Ammon's horn (tissue), 1 donor: ENCODE measurements at regions not wholly inside any gene's neighbourhood (a gene's known extent, or its start where the extent isn't known, plus 50 kb on each side); places are given as distances from the start of the nearest gene placed in this dataset.

Experiments used
- DNase-seq: peaks from one replicate; pipeline ENCODE4 v3.0.0-alpha.2; 2016; ENCODE audit warnings: low spot score

DNA sequence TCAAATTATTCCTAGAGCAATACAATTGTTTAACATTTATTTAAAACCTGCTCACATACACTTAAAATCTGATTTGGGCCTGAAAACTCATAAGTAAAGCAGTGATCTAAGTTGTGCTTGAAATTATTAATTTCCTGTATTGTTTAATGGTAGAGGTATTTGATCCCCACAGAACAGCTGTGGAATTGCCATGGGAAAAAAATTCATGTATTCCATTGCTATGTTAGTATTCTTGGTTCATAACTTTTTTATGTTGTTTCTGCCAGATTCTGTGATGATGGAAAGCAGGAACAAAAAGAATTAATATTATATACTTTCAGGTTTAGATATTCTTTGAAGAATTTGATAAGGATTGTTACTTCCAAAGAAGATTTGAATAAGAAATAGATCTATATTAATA is 831.5 kb upstream of the NR2F2 start:
- no peak for DNase-seq

DNA sequence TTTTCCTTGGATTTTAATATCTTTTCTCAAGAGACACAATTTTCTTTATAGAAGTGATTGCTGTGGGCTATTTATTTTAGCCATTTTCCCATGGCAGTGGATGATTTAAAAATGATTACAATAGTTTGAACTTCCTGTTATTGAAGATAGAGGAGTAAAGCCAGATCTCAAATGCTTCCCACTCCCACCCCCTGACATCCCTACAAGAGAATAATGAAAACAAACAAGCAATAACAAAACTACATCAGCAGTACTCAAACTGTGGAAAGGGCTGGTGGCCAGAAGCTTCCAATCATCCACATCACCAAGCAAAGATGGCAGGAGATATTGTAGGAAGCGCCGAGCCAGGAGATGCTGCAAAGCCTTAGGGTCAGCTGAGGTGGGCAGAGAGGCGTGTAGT is 831.1 kb upstream of the NR2F2 start:
- no peak for DNase-seq

DNA sequence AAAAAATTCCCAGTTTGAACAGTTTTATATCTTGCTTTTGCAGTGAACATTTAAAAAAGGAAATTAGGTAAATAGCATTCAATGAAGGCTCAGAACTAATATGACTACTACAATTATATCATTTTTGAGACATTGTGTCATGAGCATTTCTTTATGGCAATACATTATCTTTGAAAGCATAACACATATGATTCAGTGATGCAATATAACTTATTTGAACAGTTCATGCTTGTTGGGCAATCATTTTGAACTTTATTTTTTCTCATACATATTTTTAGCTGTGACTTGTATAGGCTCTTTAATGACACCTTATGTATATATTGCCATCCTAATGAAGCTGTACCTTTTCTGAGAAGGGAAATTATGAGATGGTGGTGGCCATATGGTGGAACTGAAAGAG is 828.6 kb upstream of the NR2F2 start:
- DNase-seq: no peak

DNA sequence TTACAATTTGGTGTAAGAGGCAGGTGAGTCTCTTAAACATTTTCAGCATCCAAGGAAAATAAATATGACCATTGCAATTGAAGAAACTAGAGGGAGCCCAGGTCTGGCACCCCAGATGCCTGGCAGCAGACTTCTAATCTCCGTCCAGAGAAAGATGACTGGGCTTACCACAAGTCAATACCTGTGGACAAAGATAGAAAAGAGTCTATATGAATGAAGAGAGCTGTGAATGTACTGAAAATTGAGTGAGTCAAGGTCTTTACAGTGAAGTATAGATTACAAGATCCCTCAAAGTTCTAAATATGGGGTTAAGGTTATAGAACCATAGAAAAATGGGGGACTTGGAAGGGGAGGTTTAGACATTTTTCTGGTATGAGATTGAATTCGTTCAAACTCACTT is 827.4 kb upstream of the NR2F2 start:
- no peak for DNase-seq

- no peak for DNase-seq
Observed at GRCh38 chr15:95503640-95504225, 826.8 kb upstream of the NR2F2 start.

DNA sequence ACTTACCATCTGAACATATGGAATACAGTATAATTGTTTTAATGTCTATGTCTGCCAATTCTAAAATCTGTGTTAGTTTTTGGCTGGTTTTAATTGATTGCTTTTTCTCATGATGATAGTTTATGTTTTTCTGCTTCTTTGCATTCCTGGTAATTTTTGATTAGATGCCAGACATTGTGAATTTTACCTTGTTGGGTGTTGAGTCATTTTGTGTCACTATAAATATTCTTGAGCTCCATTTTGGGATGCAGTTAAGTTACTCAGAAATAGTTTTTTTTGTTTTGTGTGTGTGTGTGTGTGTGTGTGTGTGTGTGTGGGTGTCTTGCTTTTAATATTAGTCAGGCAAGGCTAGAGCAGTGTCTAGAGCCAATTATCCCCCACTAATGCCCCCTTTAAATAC is 818.8 kb upstream of the NR2F2 start:
- no peak for DNase-seq

DNA sequence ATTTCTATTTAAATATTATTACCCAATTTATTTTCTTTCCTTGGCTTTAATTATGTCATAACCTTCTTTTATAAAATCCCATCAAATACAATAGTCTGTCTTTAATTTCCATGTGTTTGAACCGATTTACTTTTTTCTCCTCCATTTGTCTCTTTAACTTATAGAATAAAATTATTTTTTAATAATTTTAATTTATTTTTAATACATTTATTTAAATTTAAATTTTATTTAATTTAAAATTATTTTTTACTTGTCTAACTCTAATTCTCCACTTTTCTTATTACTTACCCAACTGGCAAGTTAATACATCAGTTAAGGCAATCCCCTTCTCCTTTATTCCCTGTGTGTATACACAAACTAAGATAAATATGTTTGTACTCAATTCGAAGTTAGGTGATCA is 817.6 kb upstream of the NR2F2 start:
- DNase-seq: no peak

DNA sequence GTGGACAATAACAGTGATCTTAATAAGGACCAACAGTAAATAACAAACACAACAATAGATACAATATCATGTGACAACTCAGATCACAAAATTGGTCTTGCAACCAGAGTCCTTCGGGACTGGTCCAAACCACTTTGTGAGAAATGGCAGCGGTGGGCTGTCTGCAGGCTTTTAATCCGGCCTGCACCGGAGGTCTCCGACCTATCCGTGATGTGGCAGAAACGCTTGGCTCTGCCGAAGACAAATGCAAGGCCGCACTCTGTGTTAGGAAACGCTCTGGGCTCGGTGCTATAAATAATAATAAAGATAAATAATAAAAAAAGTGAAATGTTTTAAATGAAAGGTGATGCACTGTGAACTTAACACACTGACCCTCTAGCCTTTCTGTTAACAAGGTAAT is 810.6 kb upstream of the NR2F2 start:
- no peak for DNase-seq

DNA sequence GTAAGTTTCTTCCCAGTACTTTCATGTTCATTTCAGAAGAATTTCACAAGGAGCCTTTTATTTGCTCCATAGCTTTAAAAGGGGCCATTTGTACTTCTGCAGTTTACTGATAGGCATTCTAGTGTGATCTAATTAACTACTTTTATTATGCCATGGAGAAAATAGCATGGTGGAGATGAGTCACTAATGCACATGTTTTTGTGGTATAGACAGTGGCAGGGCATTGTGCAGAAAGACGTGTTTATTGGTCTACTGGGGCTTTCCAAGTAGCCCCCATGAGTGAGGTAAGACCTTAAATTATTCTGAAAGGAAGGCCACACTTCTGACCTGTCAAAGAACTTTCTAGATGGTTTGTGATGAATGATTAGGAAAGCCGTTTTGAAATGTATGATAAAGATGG is 810.0 kb upstream of the NR2F2 start:
- no peak for DNase-seq

DNA sequence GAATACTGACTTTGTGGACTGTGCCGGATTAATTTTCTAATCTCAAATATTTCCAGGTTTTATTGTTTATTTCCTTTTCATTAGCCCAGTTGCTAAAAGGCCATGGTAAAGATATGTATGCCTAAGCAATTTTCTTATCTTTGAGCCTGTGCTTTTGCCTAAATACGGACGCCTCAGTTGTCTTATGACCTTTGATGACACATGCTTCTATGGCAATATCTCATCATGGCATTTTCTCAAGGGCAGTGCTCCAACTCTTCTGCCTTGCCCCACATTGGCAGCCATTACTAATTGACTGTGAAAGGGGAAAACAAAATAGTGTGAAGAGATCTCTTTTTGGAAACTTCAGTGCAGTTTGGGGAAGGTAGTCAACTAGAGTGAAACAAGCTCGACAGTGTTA is 809.6 kb upstream of the NR2F2 start:
- no peak for DNase-seq

DNA sequence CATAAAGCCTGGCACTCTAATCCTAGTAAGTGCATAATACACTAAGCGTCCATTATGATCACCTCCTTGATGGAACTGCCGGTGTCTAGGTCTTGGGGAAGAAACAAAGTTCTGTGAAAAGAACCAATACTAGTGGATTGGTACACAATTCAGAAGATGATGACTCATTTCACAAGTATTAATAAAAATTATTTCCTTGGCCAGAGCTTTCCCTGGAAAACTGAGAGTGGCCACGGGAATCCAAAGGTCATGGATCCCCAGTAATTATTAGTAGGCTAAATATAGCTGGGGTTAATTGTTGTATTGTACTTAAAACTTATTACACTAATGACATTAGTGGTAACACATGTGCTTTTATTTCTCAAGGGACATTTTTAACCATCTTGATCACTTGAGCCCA is 808.0 kb upstream of the NR2F2 start:
- no peak for DNase-seq

GRCh38 chr15:95528920-95529319 is 801.6 kb upstream of the NR2F2 start:
- DNase-seq: no peak

- DNase-seq: no peak
Observed at GRCh38 chr15:95536638-95537037, 793.9 kb upstream of the NR2F2 start.

GRCh38 chr15:95538693-95539092 is 791.8 kb upstream of the NR2F2 start:
- no peak for DNase-seq

DNA sequence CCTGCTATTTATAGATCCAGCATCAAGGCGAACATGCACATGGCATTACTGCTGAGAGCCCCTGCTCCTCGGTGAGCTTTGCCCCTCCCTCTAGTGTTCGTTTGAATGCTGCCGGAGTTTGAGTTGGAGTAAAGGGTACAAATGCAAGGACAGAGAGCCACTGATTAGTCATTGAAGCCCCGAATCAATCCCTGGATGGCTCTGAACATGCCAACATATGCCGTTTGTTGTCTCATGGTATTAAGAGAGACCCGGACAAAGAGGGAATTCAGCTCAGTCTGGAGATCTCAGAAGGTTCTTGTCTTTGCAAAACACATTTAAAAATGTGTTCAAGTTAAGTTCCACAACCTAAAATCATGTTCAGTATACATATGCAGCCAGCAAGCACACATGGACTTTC is 789.2 kb upstream of the NR2F2 start:
- DNase-seq: no peak

GRCh38 chr15:95549168-95549738 is 781.2 kb upstream of the NR2F2 start:
- DNase-seq: no peak

- no peak for DNase-seq
Observed at GRCh38 chr15:95550702-95551101, 779.8 kb upstream of the NR2F2 start.

- DNase-seq: no peak
Observed at GRCh38 chr15:95556225-95556624, 774.3 kb upstream of the NR2F2 start.

GRCh38 chr15:95556866-95557225 is 773.7 kb upstream of the NR2F2 start:
- no peak for DNase-seq

GRCh38 chr15:95557226-95558046 is 773.1 kb upstream of the NR2F2 start:
- DNase-seq: no peak

DNA sequence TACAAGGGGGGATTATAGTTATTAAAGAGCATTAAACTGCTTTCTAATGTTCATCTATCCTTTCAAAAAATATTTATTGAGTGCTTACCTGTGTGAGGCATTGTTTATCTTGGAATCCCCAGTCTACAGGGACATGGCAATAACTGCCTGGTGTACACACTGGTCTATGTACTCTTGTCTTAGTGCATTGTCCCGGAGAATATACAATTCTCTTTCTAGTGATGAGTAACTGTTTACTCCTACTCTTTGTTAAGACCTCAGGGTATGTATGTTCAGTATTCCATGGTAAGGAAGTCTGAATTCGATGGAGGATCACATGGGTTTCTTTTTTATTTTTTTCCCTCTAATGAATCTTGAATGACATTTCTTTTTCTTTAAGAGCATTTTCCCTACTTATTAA is 772.4 kb upstream of the NR2F2 start:
- DNase-seq: no peak

- DNase-seq: no peak
Observed at GRCh38 chr15:95558916-95559315, 771.6 kb upstream of the NR2F2 start.

- no peak for DNase-seq
Observed at GRCh38 chr15:95559875-95560394, 770.6 kb upstream of the NR2F2 start.

DNA sequence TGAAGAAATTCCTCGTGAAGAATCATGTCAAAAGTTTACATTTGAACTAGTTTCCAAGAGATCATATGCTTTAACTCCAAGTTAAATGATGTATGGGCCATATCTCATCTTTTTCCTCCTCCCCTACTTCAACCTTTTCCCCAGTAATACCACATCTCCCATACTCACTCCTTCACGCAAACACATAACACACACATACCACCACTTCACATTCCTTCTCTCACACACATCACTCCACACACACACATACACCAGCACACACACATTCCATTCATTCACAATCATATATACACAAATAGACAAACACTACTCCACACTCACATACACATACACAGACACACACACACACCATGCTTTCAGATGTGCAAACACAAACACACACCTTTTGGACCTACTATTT is 769.0 kb upstream of the NR2F2 start:
- DNase-seq: no peak
